H1 (cell line): ENCODE measurements at regions not wholly inside any gene's neighbourhood (a gene's known extent, or its start where the extent isn't known, plus 50 kb on each side); places are given as distances from the start of the nearest gene placed in this dataset.

Experiments used
- EP300 ChIP-seq, 2 experiments: IDR thresholded peaks; 1 replicate in 1 of 2; 2 replicates in 1 of 2; pipeline ENCODE4 v1.6.1; 2011 to 2012; ENCODE audit warnings: low read depth in 2 of 2, low read length in 2 of 2, mild to moderate bottlenecking in 2 of 2, borderline replicate concordance in 1 of 2, inconsistent platforms in 1 of 2, moderate library complexity in 1 of 2
- RFX5 ChIP-seq: IDR thresholded peaks from 2 replicates; pipeline ENCODE4 v1.6.1; 2011; ENCODE audit warnings: low read depth, low read length, improper control_type of control experiment, borderline replicate concordance
- YY1 ChIP-seq: IDR thresholded peaks from 2 replicates; pipeline ENCODE4 v1.6.1; 2011; ENCODE audit warnings: low read depth, mild to moderate bottlenecking, low read length
- TF ChIP-seq, protein P1 (sequence below), 3 experiments: IDR thresholded peaks; 1 replicate in 2 of 3; 2 replicates in 1 of 3; pipeline versions ENCODE4 v1.5.1 to v1.6.1; 2011; ENCODE audit warnings: low read length in 3 of 3, mild to moderate bottlenecking in 3 of 3, inconsistent platforms in 2 of 3, low read depth in 1 of 3, moderate library complexity in 1 of 3; ENCODE audit not compliant: insufficient read depth in 1 of 3; ENCODE audit errors: control extremely low read depth in 1 of 3

DNA sequence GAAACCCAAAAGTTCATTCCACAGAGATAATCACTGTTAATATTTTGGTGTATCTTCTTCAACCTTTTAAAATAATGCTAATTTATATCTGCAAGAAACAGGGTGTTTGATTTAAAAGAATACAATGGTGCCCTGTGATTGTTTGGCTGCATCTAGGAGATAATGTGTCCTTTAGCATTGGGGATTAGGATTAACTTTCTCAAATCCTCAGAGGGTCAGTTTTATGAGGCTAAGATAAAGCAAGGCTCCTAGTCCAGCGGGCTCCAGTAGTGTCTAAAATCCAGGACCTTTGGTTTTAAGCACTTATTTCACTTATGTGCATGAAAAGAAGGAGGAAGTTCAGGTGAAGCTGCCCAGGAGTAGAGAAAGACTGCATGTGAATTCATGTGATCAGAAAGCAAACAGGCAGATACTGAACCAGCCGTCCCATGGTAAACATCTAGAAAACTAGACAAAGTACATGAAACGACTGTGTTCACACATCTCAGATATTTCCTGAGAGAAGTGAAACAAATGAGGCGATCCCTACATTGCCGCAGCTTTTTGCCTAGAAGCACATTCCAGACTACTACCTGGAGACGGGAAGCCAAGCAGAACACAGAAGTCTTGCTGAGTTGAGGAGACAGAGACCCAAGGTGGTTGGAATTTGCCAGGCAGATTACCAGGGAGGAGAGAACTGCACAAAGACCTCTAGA is 129.1 kb upstream of the MAX start:
- TF ChIP-seq YY1 (no peak), EP300 (IDR thresholded peaks at IDR 0.05; ENCODE audit: borderline replicate concordance in 1 of 2, low read depth in 2 of 2, low read length in 2 of 2) (no peak), RFX5 (no peak)
- TF ChIP-seq, protein P1, sequence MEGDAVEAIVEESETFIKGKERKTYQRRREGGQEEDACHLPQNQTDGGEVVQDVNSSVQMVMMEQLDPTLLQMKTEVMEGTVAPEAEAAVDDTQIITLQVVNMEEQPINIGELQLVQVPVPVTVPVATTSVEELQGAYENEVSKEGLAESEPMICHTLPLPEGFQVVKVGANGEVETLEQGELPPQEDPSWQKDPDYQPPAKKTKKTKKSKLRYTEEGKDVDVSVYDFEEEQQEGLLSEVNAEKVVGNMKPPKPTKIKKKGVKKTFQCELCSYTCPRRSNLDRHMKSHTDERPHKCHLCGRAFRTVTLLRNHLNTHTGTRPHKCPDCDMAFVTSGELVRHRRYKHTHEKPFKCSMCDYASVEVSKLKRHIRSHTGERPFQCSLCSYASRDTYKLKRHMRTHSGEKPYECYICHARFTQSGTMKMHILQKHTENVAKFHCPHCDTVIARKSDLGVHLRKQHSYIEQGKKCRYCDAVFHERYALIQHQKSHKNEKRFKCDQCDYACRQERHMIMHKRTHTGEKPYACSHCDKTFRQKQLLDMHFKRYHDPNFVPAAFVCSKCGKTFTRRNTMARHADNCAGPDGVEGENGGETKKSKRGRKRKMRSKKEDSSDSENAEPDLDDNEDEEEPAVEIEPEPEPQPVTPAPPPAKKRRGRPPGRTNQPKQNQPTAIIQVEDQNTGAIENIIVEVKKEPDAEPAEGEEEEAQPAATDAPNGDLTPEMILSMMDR (IDR thresholded peaks at IDR 0.05; ENCODE audit: control extremely low read depth in 1 of 3, insufficient read depth in 1 of 3, low read depth in 1 of 3, low read length in 3 of 3): no peak
